HepG2 (cell line): ENCODE measurements at regions not wholly inside any gene's neighbourhood (a gene's known extent, or its start where the extent isn't known, plus 50 kb on each side); places are given as distances from the start of the nearest gene placed in this dataset.

Source experiments
- ATAC-seq: fragments of 200-7000 bp; cut with Tn5 transposase; 3 replicates; pipeline ENCODE4 v1.9.1; 2020; ENCODE audit warnings: mild to moderate bottlenecking, moderate library complexity
- BruUV-seq: library from RNA; stranded (reverse); fragments of 400-500 nt; replicated peaks from 2 replicates; lab custom pipeline; 2021; lab: Mats Ljungman, UMichigan
- CTCF ChIA-PET: fragments of 300-600 bp; formaldehyde crosslinking; extraction: SDS; loops from one replicate; lab custom pipeline; 2021; ENCODE audit warnings: low total read pairs, inconsistent platforms, low intra/inter-chr PET ratio; lab: Yijun Ruan, JAX
- POLR2A ChIA-PET: fragments of 350-600 bp; sonication (Branson Sonifier 250); formaldehyde crosslinking; loops from one replicate; lab custom pipeline; 2020; ENCODE audit warnings: antibody characterized with exemption, inconsistent platforms; lab: Yijun Ruan, JAX
- DNase-seq: peaks from one replicate; pipeline ENCODE4 v3.0.0-alpha.2; 2015; ENCODE audit warnings: low spot score
- FAIRE-seq: peaks from 3 replicates; lab custom pipeline; 2011; peaks lifted over from hg19 to GRCh38; lab: Jason Lieb, UNC
- H2AFZ ChIP-seq: one replicate; pipeline ENCODE4 v1.6.1; 2011; ENCODE audit warnings: low read length, inconsistent platforms
- H3K27ac ChIP-seq: fragments of 300-600 bp; 3 replicates; pipeline ENCODE4 v1.8.0; 2011; ENCODE audit warnings: mixed run types, mild to moderate bottlenecking, mixed read lengths, low read length, inconsistent platforms; ENCODE audit not compliant: insufficient read depth; ENCODE audit errors: extremely low read length
- H3K27me3 ChIP-seq, 2 experiments: fragments of 200-600 bp in 1 of 2; 2 replicates in 1 of 2; 3 replicates in 1 of 2; pipeline versions ENCODE4 v1.6.0 to v1.8.0; 2011; ENCODE audit warnings: low read length in 2 of 2, mild to moderate bottlenecking in 2 of 2, moderate library complexity in 2 of 2, inconsistent platforms in 1 of 2; ENCODE audit not compliant: insufficient read depth in 2 of 2, control insufficient read depth in 1 of 2
- H3K36me3 ChIP-seq, 2 experiments: fragments of 200-600 bp in 1 of 2; replicated peaks in 1 of 2; 2 replicates in 1 of 2; 3 replicates in 1 of 2; pipeline versions ENCODE4 v1.5.1 to v1.8.0; 2011; ENCODE audit warnings: low read length in 2 of 2, inconsistent platforms in 1 of 2; ENCODE audit not compliant: insufficient read depth in 2 of 2, control insufficient read depth in 1 of 2
- H3K4me1 ChIP-seq: 2 replicates; pipeline ENCODE4 v1.5.1; 2012; ENCODE audit warnings: low read length, inconsistent platforms; ENCODE audit not compliant: insufficient read depth
- H3K4me2 ChIP-seq: 2 replicates; pipeline ENCODE4 v1.6.0; 2011; ENCODE audit warnings: low read depth, low read length, inconsistent platforms
- H3K4me3 ChIP-seq, 3 experiments: fragments of 200-600 bp in 1 of 3; sonication (generic), shearing (Covaris generic) in 1 of 3; replicated peaks in 1 of 3; 2 replicates each; pipeline ENCODE4 v1.5.1; 2011 to 2016; ENCODE audit warnings: low read length in 3 of 3, inconsistent platforms in 2 of 3, low read depth in 2 of 3, mild to moderate bottlenecking in 2 of 3, control low read depth in 1 of 3, mixed read lengths in 1 of 3; ENCODE audit not compliant: insufficient read depth in 1 of 3
- H3K79me2 ChIP-seq: one replicate; pipeline ENCODE4 v1.6.1; 2011; ENCODE audit warnings: low read length, inconsistent platforms; ENCODE audit not compliant: insufficient read depth
- H3K9ac ChIP-seq: 2 replicates; pipeline ENCODE4 v1.6.0; 2011; ENCODE audit warnings: mild to moderate bottlenecking, low read depth, low read length, inconsistent platforms; ENCODE audit not compliant: insufficient read depth
- H3K9me3 ChIP-seq: 2 replicates; pipeline ENCODE4 v1.5.1; 2012; ENCODE audit warnings: mild to moderate bottlenecking, low read length
- H4K20me1 ChIP-seq: 2 replicates; pipeline ENCODE4 v1.6.0; 2011; ENCODE audit warnings: inconsistent platforms, mild to moderate bottlenecking, low read length, moderate library complexity; ENCODE audit not compliant: insufficient read depth
- ARID4A ChIP-seq: sonication (generic); formaldehyde crosslinking; IDR thresholded peaks from 2 replicates; pipeline ENCODE4 v1.5.0; 2020; ENCODE audit warnings: mild to moderate bottlenecking, missing genetic modification reagents, borderline replicate concordance
- CSRNP1 ChIP-seq: sonication (generic); formaldehyde crosslinking; IDR thresholded peaks from 2 replicates; pipeline ENCODE4 v1.8.1; 2023; ENCODE audit warnings: mild to moderate bottlenecking, missing genetic modification reagents
- FOXK1 ChIP-seq: sonication (generic); formaldehyde crosslinking; IDR thresholded peaks from 2 replicates; pipeline ENCODE4 v1.4.0; 2020; ENCODE audit warnings: low read depth, missing genetic modification reagents, borderline replicate concordance
- PCBP2 ChIP-seq: fragments of 200-400 bp; formaldehyde crosslinking; optimal IDR thresholded peaks from 2 replicates; pipeline ENCODE3; 2018; ENCODE audit warnings: low read length, low read depth; ENCODE audit not compliant: poor library complexity, severe bottlenecking
- PRDM15 ChIP-seq: sonication (generic); formaldehyde crosslinking; IDR thresholded peaks from 2 replicates; pipeline ENCODE4 v1.4.0; 2020; ENCODE audit warnings: missing genetic modification reagents
- SMARCC2 ChIP-seq: fragments of 450-650 bp; IDR thresholded peaks from 2 replicates; pipeline ENCODE4 v1.6.1; 2017; ENCODE audit warnings: antibody characterized with exemption, mild to moderate bottlenecking
- ZBTB4 ChIP-seq: sonication (generic); formaldehyde crosslinking; IDR thresholded peaks from 2 replicates; pipeline ENCODE4 v1.4.0; 2020; ENCODE audit warnings: missing genetic modification reagents, mild to moderate bottlenecking, borderline replicate concordance
- ZKSCAN1 ChIP-seq: fragments of 150-350 bp; IDR thresholded peaks from 2 replicates; pipeline ENCODE4 v1.6.1; 2014; ENCODE audit warnings: low read length
- ZNF256 ChIP-seq: sonication (generic); formaldehyde crosslinking; conservative IDR thresholded peaks from 2 replicates; pipeline ENCODE4 v1.4.0; 2020; ENCODE audit warnings: missing genetic modification reagents
- ZNF451 ChIP-seq: sonication (generic); formaldehyde crosslinking; IDR thresholded peaks from 2 replicates; pipeline ENCODE4 v1.5.0; 2020; ENCODE audit warnings: mild to moderate bottlenecking, missing genetic modification reagents
- ZNF552 ChIP-seq: sonication (generic); formaldehyde crosslinking; IDR thresholded peaks from 2 replicates; pipeline ENCODE4 v1.9.0; 2022; ENCODE audit warnings: missing genetic modification reagents, mild to moderate bottlenecking, borderline replicate concordance
- ZNF557 ChIP-seq: sonication (generic); formaldehyde crosslinking; IDR thresholded peaks from 2 replicates; pipeline ENCODE4 v1.4.0; 2020; ENCODE audit warnings: missing genetic modification reagents
- in situ Hi-C: cut with HindIII; loops from 2 replicates; pipeline ENCODE4 v1.10.0; 2017; ENCODE audit warnings: low pct_unique_long_range_greater_than_20kb; ENCODE audit not compliant: extremely low pct_ligation_motif_present
- intact Hi-C: fragments of 100-400 bp; cut with micrococcal nuclease; formaldehyde crosslinking; loops from one replicate; pipeline ENCODE4 v1.10.0; 2022; ENCODE audit not compliant: unreplicated experiment

GRCh38 chr2:200084036-200084435, 128.7 kb downstream of the MAIP1 start:
- DNase-seq (no peak), FAIRE-seq (no peak), ATAC-seq (no peak)
- BruUV-seq: no TSS peak
- Histone ChIP-seq H3K27me3 (peaks cover 1 to 43% of the 10 kb centered on the region in 2 experiments; a peak in 4 of 5 replicates), H3K4me2 (no peak overlapping the region), H4K20me1 (no peaks in the 10 kb centered on the region), H3K27ac (no peak overlapping the region), H3K9ac (no peak overlapping the region), H3K36me3 (no peaks in the 10 kb centered on the region), H2AFZ (no peak overlapping the region), H3K4me1 (no peaks in the 10 kb centered on the region), H3K79me2 (no peaks in the 10 kb centered on the region), H3K9me3 (no peaks in the 10 kb centered on the region), H3K4me3 (no peak overlapping the region)
- POLR2A ChIA-PET: no interaction called here
- CTCF ChIA-PET: no interaction called here
- intact Hi-C loops: no loop called here
- in situ Hi-C loops: no loop called here
- no peak for TF ChIP-seq SMARCC2
- no peak for TF ChIP-seq ARID4A
- TF ChIP-seq ZKSCAN1: no peak
- TF ChIP-seq ZNF256 (CRISPR knock-in tag): no peak
- no peak for TF ChIP-seq ZBTB4 (CRISPR knock-in tag)
- TF ChIP-seq ZNF451 (CRISPR knock-in tag): no peak
- TF ChIP-seq ZNF552 (CRISPR knock-in tag): no peak
- no peak for TF ChIP-seq CSRNP1 (CRISPR knock-in tag)
- no peak for TF ChIP-seq FOXK1 (CRISPR knock-in tag)
- TF ChIP-seq PRDM15 (CRISPR knock-in tag): no peak
- no peak for TF ChIP-seq ZNF557 (CRISPR knock-in tag)
- no peak for TF ChIP-seq PCBP2
